ENCODE measurements at regions not wholly inside any gene's neighbourhood (a gene's known extent, or its start where the extent isn't known, plus 50 kb on each side); places are given as distances from the start of the nearest gene placed in this dataset.

- Histone ChIP-seq H3K27me3 (ENCODE audit: insufficient read depth, low read length) (no peaks in the 10 kb centered on the region), H2AK5ac (ENCODE audit: low read length) (no peak overlapping the region), H3K4me1 (ENCODE audit: control insufficient read depth in 1 of 2, insufficient read depth in 2 of 2, low read length in 2 of 2) (no peaks in the 10 kb centered on the region), H3K79me1 (ENCODE audit: low read length) (no peaks in the 10 kb centered on the region), H3K4ac (ENCODE audit: low read depth, low read length) (no peak overlapping the region), H3K27ac (ENCODE audit: low read depth, low read length) (no peak overlapping the region), H3K4me3 (ENCODE audit: low read depth, low read length) (no peak overlapping the region), H3K79me2 (ENCODE audit: control insufficient read depth, insufficient read depth, low read length, poor library complexity) (no peaks in the 10 kb centered on the region), H2AFZ (ENCODE audit: insufficient read depth, low read length, poor library complexity) (no peak overlapping the region), H3K9ac (ENCODE audit: low read length) (no peak overlapping the region), H2BK5ac (ENCODE audit: low read depth, low read length, poor library complexity) (no peak overlapping the region), H3K9me3 (ENCODE audit: insufficient read depth, low read depth, low read length) (no peaks in the 10 kb centered on the region), H4K91ac (ENCODE audit: low read depth, low read length) (no peak overlapping the region), H2BK120ac (ENCODE audit: insufficient read depth, low read length, poor library complexity) (no peak overlapping the region), H3K18ac (ENCODE audit: low read length) (no peak overlapping the region), H3K23ac (ENCODE audit: low read length) (no peak overlapping the region), H3K14ac (ENCODE audit: low read length) (no peak overlapping the region), H2BK12ac (ENCODE audit: low read length) (no peak overlapping the region), H3K36me3 (ENCODE audit: control insufficient read depth in 1 of 2, insufficient read depth in 2 of 2, low read length in 2 of 2) (no peaks in the 10 kb centered on the region), H3K4me2 (ENCODE audit: low read length) (no peak overlapping the region), H4K8ac (ENCODE audit: low read depth, low read length) (no peak overlapping the region), H4K12ac (ENCODE audit: low read depth, low read length) (no peak overlapping the region)
- DNase-seq: peak; percentile 57 to 66
- WGBS (ENCODE audit: extremely low coverage, insufficient coverage, insufficient read length): no CpG with 5 or more reads among the region's 9 CpGs
Observed at GRCh38 chr1:34612091-34612827, 142.6 kb upstream of the GJB5 start.

- no peak overlapping the region for H3K23ac ChIP-seq (ENCODE audit: low read length)
- no peaks in the 10 kb centered on the region for H3K4me1 ChIP-seq (ENCODE audit: control insufficient read depth in 1 of 2, insufficient read depth in 2 of 2, low read length in 2 of 2)
- H2AK5ac ChIP-seq (ENCODE audit: low read length): no peak overlapping the region
- DNase-seq: peak in 1 of 2 donors; percentile 63
- H3K4me2 ChIP-seq (ENCODE audit: low read length): no peak overlapping the region
- no peak overlapping the region for H4K12ac ChIP-seq (ENCODE audit: low read depth, low read length)
- no peak overlapping the region for H2BK120ac ChIP-seq (ENCODE audit: insufficient read depth, low read length, poor library complexity)
- no peak overlapping the region for H3K18ac ChIP-seq (ENCODE audit: low read length)
- H4K8ac ChIP-seq (ENCODE audit: low read depth, low read length): no peak overlapping the region
- no peaks in the 10 kb centered on the region for H3K79me1 ChIP-seq (ENCODE audit: low read length)
- H3K14ac ChIP-seq (ENCODE audit: low read length): no peak overlapping the region
- no peak overlapping the region for H3K9ac ChIP-seq (ENCODE audit: low read length)
- H3K4me3 ChIP-seq (ENCODE audit: low read depth, low read length): no peak overlapping the region
- H2AFZ ChIP-seq (ENCODE audit: insufficient read depth, low read length, poor library complexity): no peak overlapping the region
- no peaks in the 10 kb centered on the region for H3K27me3 ChIP-seq (ENCODE audit: insufficient read depth, low read length)
- no peak overlapping the region for H4K91ac ChIP-seq (ENCODE audit: low read depth, low read length)
- no peaks in the 10 kb centered on the region for H3K36me3 ChIP-seq (ENCODE audit: control insufficient read depth in 1 of 2, insufficient read depth in 2 of 2, low read length in 2 of 2)
- no peak overlapping the region for H3K4ac ChIP-seq (ENCODE audit: low read depth, low read length)
- no peaks in the 10 kb centered on the region for H3K9me3 ChIP-seq (ENCODE audit: insufficient read depth, low read depth, low read length)
- no peak overlapping the region for H2BK12ac ChIP-seq (ENCODE audit: low read length)
- WGBS (ENCODE audit: extremely low coverage, insufficient coverage, insufficient read length): no CpG with 5 or more reads among the region's 7 CpGs
- H3K79me2 ChIP-seq (ENCODE audit: control insufficient read depth, insufficient read depth, low read length, poor library complexity): no peaks in the 10 kb centered on the region
- no peak overlapping the region for H3K27ac ChIP-seq (ENCODE audit: low read depth, low read length)
- no peak overlapping the region for H2BK5ac ChIP-seq (ENCODE audit: low read depth, low read length, poor library complexity)
Observed at GRCh38 chr1:34617321-34618118, 137.3 kb upstream of the GJB5 start.

GRCh38 chr1:34618381-34618780, 136.5 kb upstream of the GJB5 start:
- no peak overlapping the region for H2BK5ac ChIP-seq (ENCODE audit: low read depth, low read length, poor library complexity)
- no peak overlapping the region for H3K4me3 ChIP-seq (ENCODE audit: low read depth, low read length)
- no peaks in the 10 kb centered on the region for H3K9me3 ChIP-seq (ENCODE audit: insufficient read depth, low read depth, low read length)
- H3K4me2 ChIP-seq (ENCODE audit: low read length): no peak overlapping the region
- no peak overlapping the region for H3K27ac ChIP-seq (ENCODE audit: low read depth, low read length)
- no peak overlapping the region for H3K4ac ChIP-seq (ENCODE audit: low read depth, low read length)
- no peak overlapping the region for H2AFZ ChIP-seq (ENCODE audit: insufficient read depth, low read length, poor library complexity)
- H3K36me3 ChIP-seq (ENCODE audit: control insufficient read depth in 1 of 2, insufficient read depth in 2 of 2, low read length in 2 of 2): no peaks in the 10 kb centered on the region
- H3K79me1 ChIP-seq (ENCODE audit: low read length): no peaks in the 10 kb centered on the region
- no peak overlapping the region for H2BK120ac ChIP-seq (ENCODE audit: insufficient read depth, low read length, poor library complexity)
- H2BK12ac ChIP-seq (ENCODE audit: low read length): no peak overlapping the region
- no peak overlapping the region for H3K9ac ChIP-seq (ENCODE audit: low read length)
- H4K91ac ChIP-seq (ENCODE audit: low read depth, low read length): no peak overlapping the region
- H4K8ac ChIP-seq (ENCODE audit: low read depth, low read length): no peak overlapping the region
- no peak overlapping the region for H3K18ac ChIP-seq (ENCODE audit: low read length)
- no peaks in the 10 kb centered on the region for H3K4me1 ChIP-seq (ENCODE audit: control insufficient read depth in 1 of 2, insufficient read depth in 2 of 2, low read length in 2 of 2)
- no peak overlapping the region for H3K14ac ChIP-seq (ENCODE audit: low read length)
- H4K12ac ChIP-seq (ENCODE audit: low read depth, low read length): no peak overlapping the region
- no peaks in the 10 kb centered on the region for H3K27me3 ChIP-seq (ENCODE audit: insufficient read depth, low read length)
- H3K23ac ChIP-seq (ENCODE audit: low read length): no peak overlapping the region
- H3K79me2 ChIP-seq (ENCODE audit: control insufficient read depth, insufficient read depth, low read length, poor library complexity): no peaks in the 10 kb centered on the region
- no peak overlapping the region for H2AK5ac ChIP-seq (ENCODE audit: low read length)
- no CpG with 5 or more reads among the region's 3 CpGs for WGBS (ENCODE audit: extremely low coverage, insufficient coverage, insufficient read length)
- DNase-seq: peak in 1 of 2 donors; percentile 2

- Histone ChIP-seq H3K18ac (ENCODE audit: low read length) (no peak overlapping the region), H3K79me1 (ENCODE audit: low read length) (no peaks in the 10 kb centered on the region), H3K27ac (ENCODE audit: low read depth, low read length) (no peak overlapping the region), H2AK5ac (ENCODE audit: low read length) (no peak overlapping the region), H2BK120ac (ENCODE audit: insufficient read depth, low read length, poor library complexity) (no peak overlapping the region), H2BK5ac (ENCODE audit: low read depth, low read length, poor library complexity) (no peak overlapping the region), H2AFZ (ENCODE audit: insufficient read depth, low read length, poor library complexity) (no peak overlapping the region), H3K36me3 (ENCODE audit: control insufficient read depth in 1 of 2, insufficient read depth in 2 of 2, low read length in 2 of 2) (no peaks in the 10 kb centered on the region), H3K4me1 (ENCODE audit: control insufficient read depth in 1 of 2, insufficient read depth in 2 of 2, low read length in 2 of 2) (no peaks in the 10 kb centered on the region), H3K27me3 (ENCODE audit: insufficient read depth, low read length) (no peaks in the 10 kb centered on the region), H3K79me2 (ENCODE audit: control insufficient read depth, insufficient read depth, low read length, poor library complexity) (no peaks in the 10 kb centered on the region), H4K91ac (ENCODE audit: low read depth, low read length) (no peak overlapping the region), H3K4ac (ENCODE audit: low read depth, low read length) (no peak overlapping the region), H3K9me3 (ENCODE audit: insufficient read depth, low read depth, low read length) (no peaks in the 10 kb centered on the region), H3K4me2 (ENCODE audit: low read length) (no peak overlapping the region), H3K4me3 (ENCODE audit: low read depth, low read length) (no peak overlapping the region), H4K8ac (ENCODE audit: low read depth, low read length) (no peak overlapping the region), H2BK12ac (ENCODE audit: low read length) (no peak overlapping the region), H3K9ac (ENCODE audit: low read length) (no peak overlapping the region), H4K12ac (ENCODE audit: low read depth, low read length) (no peak overlapping the region), H3K14ac (ENCODE audit: low read length) (no peak overlapping the region), H3K23ac (ENCODE audit: low read length) (no peak overlapping the region)
- peak; percentile 61 to 83 for DNase-seq
- no CpG with 5 or more reads among the region's 4 CpGs for WGBS (ENCODE audit: extremely low coverage, insufficient coverage, insufficient read length)
Observed at GRCh38 chr1:34619256-34619655, 135.6 kb upstream of the GJB5 start.
